Retinal pigment epithelial cell (primary cell): ENCODE measurements at regions not wholly inside any gene's neighbourhood (a gene's known extent, or its start where the extent isn't known, plus 50 kb on each side); places are given as distances from the start of the nearest gene placed in this dataset.

Experiments
- DNase-seq: peaks from one replicate; pipeline ENCODE4 v3.0.0-alpha.2; 2010; ENCODE audit warnings: low read depth
- H3K4me3 ChIP-seq: 2 replicates; pipeline ENCODE4 v1.5.1; 2011; ENCODE audit warnings: mild to moderate bottlenecking, low read length, control low read depth, moderate library complexity
- CTCF ChIP-seq: conservative IDR thresholded peaks from 2 replicates; pipeline ENCODE4 v1.5.1; 2011; ENCODE audit warnings: low read depth, low read length, control low read depth, inconsistent platforms

- DNase-seq: no peak
- no peak overlapping the region for H3K4me3 ChIP-seq
- no peak for TF ChIP-seq CTCF
Observed at GRCh38 chr5:126268697-126269315, 154.4 kb upstream of the GRAMD2B start.

- no peak for TF ChIP-seq CTCF
- no peak overlapping the region for H3K4me3 ChIP-seq
- DNase-seq: no peak
Observed at GRCh38 chr5:126269511-126269910, 153.7 kb upstream of the GRAMD2B start.

GRCh38 chr5:126271141-126271540 lies 152.1 kb upstream of the GRAMD2B start:
- no peak for DNase-seq
- no peak for TF ChIP-seq CTCF

GRCh38 chr5:126274076-126274762 lies 149.0 kb upstream of the GRAMD2B start:
- H3K4me3 ChIP-seq: no peak overlapping the region
- no peak for TF ChIP-seq CTCF
- no peak for DNase-seq

More at GRCh38 chr5:126271141-126271540, 152.1 kb upstream of the GRAMD2B start:
- no peak overlapping the region for H3K4me3 ChIP-seq

GRCh38 chr5:126274763-126275125 lies 148.5 kb upstream of the GRAMD2B start:
- H3K4me3 ChIP-seq: no peak overlapping the region
- TF ChIP-seq CTCF: no peak
- DNase-seq: no peak

- DNase-seq: no peak
- TF ChIP-seq CTCF: no peak
- no peak overlapping the region for H3K4me3 ChIP-seq
Observed at GRCh38 chr5:126277762-126278161, 145.4 kb upstream of the GRAMD2B start.

GRCh38 chr5:126280343-126280742 lies 142.9 kb upstream of the GRAMD2B start:
- TF ChIP-seq CTCF: no peak
- no peak for DNase-seq
- no peak overlapping the region for H3K4me3 ChIP-seq
